GM23338 (cell line): ENCODE measurements at regions not wholly inside any gene's neighbourhood (a gene's known extent, or its start where the extent isn't known, plus 50 kb on each side); places are given as distances from the start of the nearest gene placed in this dataset.

Experiments
- ATAC-seq: fragments of 200-7000 bp; cut with Tn5 transposase; 3 replicates; pipeline ENCODE4 v1.9.1; 2020
- DNase-seq: peaks from one replicate; pipeline ENCODE4 v3.0.0-alpha.2; 2015; ENCODE audit warnings: low spot score
- H2AFZ ChIP-seq: fragments of 200-600 bp; sonication (generic); 2 replicates; pipeline ENCODE4 v1.8.0; 2016; ENCODE audit warnings: antibody characterized with exemption, mild to moderate bottlenecking, moderate library complexity
- H3F3A ChIP-seq: fragments of 200-600 bp; sonication (generic); replicated peaks from 2 replicates; pipeline ENCODE4 v1.8.0; 2017; ENCODE audit warnings: antibody characterized with exemption, mixed run types, low read depth
- H3K27ac ChIP-seq: fragments of 200-600 bp; sonication (generic); 2 replicates; pipeline ENCODE4 v1.6.1; 2016; ENCODE audit warnings: low read depth
- H3K27me3 ChIP-seq: fragments of 200-600 bp; sonication (generic); 2 replicates; pipeline ENCODE4 v1.8.0; 2016; ENCODE audit warnings: mild to moderate bottlenecking, mixed run types, moderate library complexity; ENCODE audit not compliant: insufficient read depth
- H3K36me3 ChIP-seq: fragments of 200-600 bp; sonication (generic); 2 replicates; pipeline ENCODE4 v1.8.0; 2016; ENCODE audit warnings: mild to moderate bottlenecking; ENCODE audit not compliant: insufficient read depth
- H3K4me1 ChIP-seq: fragments of 200-600 bp; sonication (generic); 2 replicates; pipeline ENCODE4 v1.8.0; 2016; ENCODE audit warnings: mild to moderate bottlenecking, moderate library complexity; ENCODE audit not compliant: insufficient read depth
- H3K4me2 ChIP-seq: fragments of 200-600 bp; sonication (generic); 2 replicates; pipeline ENCODE4 v1.7.1; 2017; ENCODE audit warnings: mixed run types
- H3K4me3 ChIP-seq: fragments of 200-600 bp; sonication (generic); 2 replicates; pipeline ENCODE4 v1.6.1; 2016; ENCODE audit warnings: mixed run types
- H3K79me2 ChIP-seq: fragments of 200-600 bp; sonication (generic); replicated peaks from 2 replicates; pipeline ENCODE4 v1.8.0; 2017; ENCODE audit warnings: mild to moderate bottlenecking; ENCODE audit not compliant: insufficient read depth
- H3K9me2 ChIP-seq: fragments of 200-600 bp; sonication (generic); 2 replicates; pipeline ENCODE4 v1.8.0; 2017; ENCODE audit not compliant: insufficient read depth
- H4K20me1 ChIP-seq: fragments of 200-600 bp; sonication (generic); replicated peaks from 2 replicates; pipeline ENCODE4 v1.8.0; 2017; ENCODE audit warnings: mild to moderate bottlenecking; ENCODE audit not compliant: insufficient read depth
- H3K27ac Mint-ChIP-seq: 2 replicates; pipeline ENCODE4 v1.8.0; 2020; ENCODE audit warnings: inconsistent platforms, mild to moderate bottlenecking, moderate library complexity, mixed read lengths
- H3K27me3 Mint-ChIP-seq: 3 replicates; pipeline ENCODE4 v1.8.0; 2022; ENCODE audit warnings: low read depth, mild to moderate bottlenecking, moderate library complexity, mixed read lengths, inconsistent platforms; ENCODE audit not compliant: insufficient read depth, poor library complexity
- H3K36me3 Mint-ChIP-seq: 3 replicates; pipeline ENCODE4 v1.8.0; 2021; ENCODE audit warnings: low read depth, mild to moderate bottlenecking, inconsistent platforms, moderate library complexity, mixed read lengths
- H3K4me1 Mint-ChIP-seq: 3 replicates; pipeline ENCODE4 v1.8.0; 2020; ENCODE audit warnings: mild to moderate bottlenecking, inconsistent platforms, mixed read lengths
- H3K4me3 Mint-ChIP-seq: 3 replicates; pipeline ENCODE4 v1.8.0; 2021; ENCODE audit warnings: moderate library complexity, mild to moderate bottlenecking, inconsistent platforms, mixed read lengths
- H3K9me3 Mint-ChIP-seq: 3 replicates; pipeline ENCODE4 v1.8.0; 2020; ENCODE audit warnings: moderate library complexity, mild to moderate bottlenecking, inconsistent platforms, mixed read lengths
- EZH2 ChIP-seq: fragments of 200-600 bp; sonication (generic); IDR thresholded peaks from one replicate; pipeline ENCODE4 v1.8.0; 2017; ENCODE audit warnings: antibody characterized with exemption, mild to moderate bottlenecking, low read depth; ENCODE audit not compliant: unreplicated experiment
- NANOG ChIP-seq: IDR thresholded peaks from 2 replicates; pipeline ENCODE4 v1.6.1; 2016; ENCODE audit warnings: antibody characterized with exemption, borderline replicate concordance
- REST ChIP-seq: IDR thresholded peaks from one replicate; pipeline ENCODE4 v1.6.1; 2018; ENCODE audit warnings: antibody characterized with exemption; ENCODE audit not compliant: unreplicated experiment
- ZNF462 ChIP-seq: fragments of 250-450 bp; sonication (Bioruptor Pico); IDR thresholded peaks from 2 replicates; pipeline ENCODE4 v1.5.0; 2020; ENCODE audit warnings: mild to moderate bottlenecking, moderate library complexity
- TF ChIP-seq, protein P1 (sequence below), 2 experiments: fragments of 200-600 bp in 1 of 2; sonication (generic) in 1 of 2; conservative IDR thresholded peaks; 2 replicates each; pipeline versions ENCODE4 v1.5.1 to v1.6.1; 2016 to 2017; ENCODE audit warnings: antibody characterized with exemption in 2 of 2, low read depth in 2 of 2, mild to moderate bottlenecking in 2 of 2, moderate library complexity in 1 of 2
- TF ChIP-seq, protein P2 (sequence below): IDR thresholded peaks from 2 replicates; pipeline ENCODE4 v1.6.1; 2016; ENCODE audit warnings: antibody characterized with exemption

GRCh38 chr9:78831726-78832125 is 534.8 kb downstream of the PSAT1 start:
- Mint-ChIP-seq H3K27ac (no peak overlapping the region), H3K4me3 (no peak overlapping the region), H3K9me3 (no peaks in the 10 kb centered on the region), H3K27me3 (no peaks in the 10 kb centered on the region), H3K4me1 (no peaks in the 10 kb centered on the region), H3K36me3 (no peaks in the 10 kb centered on the region)
- no peaks in the 10 kb centered on the region for H3K27me3 ChIP-seq
- no peaks in the 10 kb centered on the region for H3F3A ChIP-seq
- no peaks in the 10 kb centered on the region for H3K4me1 ChIP-seq
- DNase-seq (no peak), ATAC-seq (no peak)
- no peaks in the 10 kb centered on the region for H3K9me2 ChIP-seq
- H3K36me3 ChIP-seq, result no peaks in the 10 kb centered on the region
- no peaks in the 10 kb centered on the region for H3K79me2 ChIP-seq
- H4K20me1 ChIP-seq, result no peaks in the 10 kb centered on the region
- no peak overlapping the region for H2AFZ ChIP-seq
- no peak overlapping the region for H3K27ac ChIP-seq
- no peak overlapping the region for H3K4me3 ChIP-seq
- TF ChIP-seq REST (no peak), EZH2 (no peak)
- no peak overlapping the region for H3K4me2 ChIP-seq

GRCh38 chr9:78835928-78836450 is 539.1 kb downstream of the PSAT1 start:
- no peaks in the 10 kb centered on the region for H3K4me1 Mint-ChIP-seq
- Histone ChIP-seq H3K4me1 (no peaks in the 10 kb centered on the region), H3F3A (no peaks in the 10 kb centered on the region), H3K79me2 (no peaks in the 10 kb centered on the region), H3K27me3 (no peaks in the 10 kb centered on the region), H3K4me2 (no peak overlapping the region), H3K27ac (no peak overlapping the region), H3K36me3 (no peaks in the 10 kb centered on the region), H4K20me1 (no peaks in the 10 kb centered on the region), H2AFZ (no peak overlapping the region), H3K9me2 (no peaks in the 10 kb centered on the region), H3K4me3 (no peak overlapping the region)
- H3K9me3 Mint-ChIP-seq, result no peaks in the 10 kb centered on the region
- no peak for ATAC-seq
- no peaks in the 10 kb centered on the region for H3K27me3 Mint-ChIP-seq
- H3K27ac Mint-ChIP-seq, result no peak overlapping the region
- no peak for DNase-seq
- H3K4me3 Mint-ChIP-seq, result no peak overlapping the region
- H3K36me3 Mint-ChIP-seq, result no peaks in the 10 kb centered on the region
- TF ChIP-seq, protein P1, sequence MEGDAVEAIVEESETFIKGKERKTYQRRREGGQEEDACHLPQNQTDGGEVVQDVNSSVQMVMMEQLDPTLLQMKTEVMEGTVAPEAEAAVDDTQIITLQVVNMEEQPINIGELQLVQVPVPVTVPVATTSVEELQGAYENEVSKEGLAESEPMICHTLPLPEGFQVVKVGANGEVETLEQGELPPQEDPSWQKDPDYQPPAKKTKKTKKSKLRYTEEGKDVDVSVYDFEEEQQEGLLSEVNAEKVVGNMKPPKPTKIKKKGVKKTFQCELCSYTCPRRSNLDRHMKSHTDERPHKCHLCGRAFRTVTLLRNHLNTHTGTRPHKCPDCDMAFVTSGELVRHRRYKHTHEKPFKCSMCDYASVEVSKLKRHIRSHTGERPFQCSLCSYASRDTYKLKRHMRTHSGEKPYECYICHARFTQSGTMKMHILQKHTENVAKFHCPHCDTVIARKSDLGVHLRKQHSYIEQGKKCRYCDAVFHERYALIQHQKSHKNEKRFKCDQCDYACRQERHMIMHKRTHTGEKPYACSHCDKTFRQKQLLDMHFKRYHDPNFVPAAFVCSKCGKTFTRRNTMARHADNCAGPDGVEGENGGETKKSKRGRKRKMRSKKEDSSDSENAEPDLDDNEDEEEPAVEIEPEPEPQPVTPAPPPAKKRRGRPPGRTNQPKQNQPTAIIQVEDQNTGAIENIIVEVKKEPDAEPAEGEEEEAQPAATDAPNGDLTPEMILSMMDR (conservative IDR thresholded peaks at IDR 0.05; ENCODE audit: low read depth in 2 of 2), result no peak
- TF ChIP-seq ZNF462 (CRISPR knock-in tag), result no peak
- no peak for TF ChIP-seq NANOG
- TF ChIP-seq, protein P2, sequence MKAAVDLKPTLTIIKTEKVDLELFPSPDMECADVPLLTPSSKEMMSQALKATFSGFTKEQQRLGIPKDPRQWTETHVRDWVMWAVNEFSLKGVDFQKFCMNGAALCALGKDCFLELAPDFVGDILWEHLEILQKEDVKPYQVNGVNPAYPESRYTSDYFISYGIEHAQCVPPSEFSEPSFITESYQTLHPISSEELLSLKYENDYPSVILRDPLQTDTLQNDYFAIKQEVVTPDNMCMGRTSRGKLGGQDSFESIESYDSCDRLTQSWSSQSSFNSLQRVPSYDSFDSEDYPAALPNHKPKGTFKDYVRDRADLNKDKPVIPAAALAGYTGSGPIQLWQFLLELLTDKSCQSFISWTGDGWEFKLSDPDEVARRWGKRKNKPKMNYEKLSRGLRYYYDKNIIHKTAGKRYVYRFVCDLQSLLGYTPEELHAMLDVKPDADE, result no peak
- TF ChIP-seq EZH2, result no peak
